Activated T-helper 17 cell treated with anti-CD3 and anti-CD28 coated beads, Interleukin-2, amount 50 U/mL, for 72 hours (primary cell): ENCODE measurements at regions not wholly inside any gene's neighbourhood (a gene's known extent, or its start where the extent isn't known, plus 50 kb on each side); places are given as distances from the start of the nearest gene placed in this dataset.

Experiments
- ATAC-seq: fragments of 150-1000 bp; cut with Tn5 transposase; replicated peaks from 2 replicates; pipeline ENCODE4 v1.10.0; 2021; ENCODE audit warnings: mild to moderate bottlenecking, moderate library complexity
- H3K27ac Mint-ChIP-seq: one replicate; pipeline ENCODE4 v1.8.0; 2022; ENCODE audit warnings: mixed read lengths
- H3K27me3 Mint-ChIP-seq: one replicate; pipeline ENCODE4 v1.8.0; 2022; ENCODE audit warnings: mixed read lengths
- H3K36me3 Mint-ChIP-seq: one replicate; pipeline ENCODE4 v1.8.0; 2022; ENCODE audit warnings: low read depth, mild to moderate bottlenecking, mixed read lengths
- H3K4me1 Mint-ChIP-seq: one replicate; pipeline ENCODE4 v1.8.0; 2022; ENCODE audit warnings: mixed read lengths
- H3K4me3 Mint-ChIP-seq: one replicate; pipeline ENCODE4 v1.8.0; 2022; ENCODE audit warnings: mild to moderate bottlenecking, mixed read lengths
- H3K9me3 Mint-ChIP-seq: one replicate; pipeline ENCODE4 v1.8.0; 2022; ENCODE audit warnings: mixed read lengths

DNA sequence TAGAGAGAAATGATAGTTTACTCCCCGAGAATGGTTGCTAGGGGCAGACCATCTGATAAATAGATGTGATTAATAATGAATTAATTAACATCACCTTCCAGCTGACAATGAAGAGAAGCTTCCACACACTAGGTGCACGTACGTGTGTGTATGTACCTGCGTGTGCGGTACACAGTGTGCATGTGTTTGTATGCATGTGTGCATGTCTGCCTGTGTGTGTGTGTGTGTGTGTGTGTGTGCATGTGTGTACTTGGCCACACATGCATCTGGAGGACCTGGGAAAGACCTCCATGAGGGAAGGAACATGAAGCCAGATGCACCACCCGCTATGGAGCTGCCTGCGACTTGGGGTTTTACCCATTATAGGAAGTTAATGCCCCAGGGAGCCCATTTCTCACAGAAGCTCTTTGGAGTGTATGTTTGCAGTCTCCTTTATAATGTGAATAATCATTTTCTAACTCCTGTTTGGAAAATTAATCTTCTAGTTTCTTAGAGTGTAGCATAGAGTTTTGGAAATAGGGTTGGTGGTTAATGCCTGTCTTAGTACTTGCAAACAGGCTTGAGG lies 229.1 kb downstream of the ENGASE start:
- Mint-ChIP-seq H3K4me3 (no peak overlapping the region), H3K27ac (no peak overlapping the region), H3K9me3 (no peaks in the 10 kb centered on the region), H3K27me3 (peaks cover 3% of the 10 kb centered on the region), H3K4me1 (no peaks in the 10 kb centered on the region), H3K36me3 (no peaks in the 10 kb centered on the region)
- ATAC-seq: no peak

DNA sequence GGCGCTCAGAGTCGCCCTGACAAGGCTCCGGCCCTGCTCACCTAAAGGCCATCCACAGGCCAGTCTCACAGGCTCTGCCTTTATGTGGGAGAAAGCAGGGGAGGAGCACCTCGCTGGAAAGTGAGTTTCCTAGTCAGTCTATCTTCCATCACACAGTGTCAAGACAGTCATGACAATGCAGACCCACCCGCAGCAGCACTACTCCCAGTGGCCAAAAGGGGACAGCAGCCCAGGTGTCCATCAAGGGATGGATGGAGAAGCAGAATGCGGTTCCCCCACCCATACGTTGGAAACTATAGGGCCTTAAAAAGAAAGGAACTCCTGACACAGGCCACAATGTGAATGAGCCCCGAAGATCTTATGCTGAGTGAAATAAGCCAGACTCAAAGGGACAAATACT lies 226.8 kb downstream of the ENGASE start:
- peaks cover 15% of the 10 kb centered on the region for H3K27me3 Mint-ChIP-seq
- H3K4me1 Mint-ChIP-seq: no peaks in the 10 kb centered on the region
- no peak overlapping the region for H3K4me3 Mint-ChIP-seq
- H3K27ac Mint-ChIP-seq: no peak overlapping the region
- ATAC-seq: no peak
- H3K9me3 Mint-ChIP-seq: no peaks in the 10 kb centered on the region
- no peaks in the 10 kb centered on the region for H3K36me3 Mint-ChIP-seq

DNA sequence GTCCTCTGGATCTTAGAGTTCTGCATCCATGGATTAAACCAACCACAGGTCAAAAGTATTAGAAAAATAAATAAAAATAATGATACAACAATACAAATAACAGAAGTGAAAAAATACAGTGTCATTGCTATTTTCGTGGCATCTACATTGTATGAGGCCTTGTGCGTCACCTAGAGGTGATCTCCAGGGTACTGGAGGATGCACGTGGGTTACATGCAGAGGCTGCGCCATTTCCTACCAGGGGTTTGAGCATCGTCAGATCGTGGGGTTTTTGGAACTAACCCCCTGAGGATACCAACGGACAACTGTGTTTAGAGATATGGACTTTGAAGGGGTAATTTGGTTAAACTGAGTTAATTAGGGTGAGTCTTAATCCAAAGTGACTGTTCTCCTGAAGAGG lies 224.7 kb downstream of the ENGASE start:
- Mint-ChIP-seq H3K4me1 (no peaks in the 10 kb centered on the region), H3K27me3 (peaks cover 22% of the 10 kb centered on the region), H3K9me3 (no peaks in the 10 kb centered on the region), H3K36me3 (no peaks in the 10 kb centered on the region), H3K4me3 (no peak overlapping the region), H3K27ac (no peak overlapping the region)
- no peak for ATAC-seq

DNA sequence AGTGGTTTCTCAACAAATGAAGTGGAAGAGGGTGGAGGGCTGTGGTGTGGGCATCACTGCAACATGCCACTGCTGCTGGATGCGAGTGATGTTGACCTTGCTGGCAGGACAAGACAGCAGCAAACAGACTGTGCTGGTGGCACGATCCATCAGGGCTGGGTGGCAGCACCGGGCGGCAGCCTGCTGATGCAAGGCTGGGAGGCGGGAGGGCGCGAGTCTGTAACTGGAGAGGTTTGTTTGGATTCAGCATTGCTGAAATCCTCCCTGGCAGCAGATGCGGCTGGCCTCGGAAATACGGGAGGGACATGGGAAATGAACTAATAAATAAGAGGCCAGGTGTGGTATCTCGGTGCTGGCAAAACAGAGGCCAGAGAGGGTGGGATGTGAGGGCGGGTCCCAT lies 224.2 kb downstream of the ENGASE start:
- Mint-ChIP-seq H3K27me3 (peaks cover 22% of the 10 kb centered on the region), H3K4me3 (no peak overlapping the region)

DNA sequence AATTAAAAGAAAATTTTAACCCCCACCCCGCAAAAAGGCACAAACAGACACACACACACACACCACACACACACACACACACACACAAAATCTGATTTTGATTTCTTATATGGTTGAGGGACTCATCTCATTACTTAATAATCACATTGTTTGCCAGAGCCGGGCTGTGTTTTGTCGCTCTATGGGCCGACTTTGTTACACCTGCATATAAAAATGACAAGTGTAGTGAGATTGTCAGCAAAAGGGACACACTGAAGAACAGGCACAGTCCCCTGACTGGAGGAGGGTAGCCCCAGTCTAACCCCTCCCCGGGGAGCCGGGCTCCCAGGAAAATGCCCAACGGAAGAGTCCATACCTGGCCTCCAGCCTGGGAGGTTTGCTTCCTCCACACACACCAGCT lies 221.6 kb downstream of the ENGASE start:
- no peaks in the 10 kb centered on the region for H3K9me3 Mint-ChIP-seq
- H3K27ac Mint-ChIP-seq: no peak overlapping the region
- H3K4me1 Mint-ChIP-seq: no peaks in the 10 kb centered on the region
- no peak for ATAC-seq
- H3K4me3 Mint-ChIP-seq: no peak overlapping the region
- H3K36me3 Mint-ChIP-seq: no peaks in the 10 kb centered on the region
- peaks cover 25% of the 10 kb centered on the region for H3K27me3 Mint-ChIP-seq

More for the DNA sequence above, 224.2 kb downstream of the ENGASE start:
- Mint-ChIP-seq H3K27ac (no peak overlapping the region), H3K9me3 (no peaks in the 10 kb centered on the region), H3K4me1 (no peaks in the 10 kb centered on the region), H3K36me3 (no peaks in the 10 kb centered on the region)
- ATAC-seq: no peak

DNA sequence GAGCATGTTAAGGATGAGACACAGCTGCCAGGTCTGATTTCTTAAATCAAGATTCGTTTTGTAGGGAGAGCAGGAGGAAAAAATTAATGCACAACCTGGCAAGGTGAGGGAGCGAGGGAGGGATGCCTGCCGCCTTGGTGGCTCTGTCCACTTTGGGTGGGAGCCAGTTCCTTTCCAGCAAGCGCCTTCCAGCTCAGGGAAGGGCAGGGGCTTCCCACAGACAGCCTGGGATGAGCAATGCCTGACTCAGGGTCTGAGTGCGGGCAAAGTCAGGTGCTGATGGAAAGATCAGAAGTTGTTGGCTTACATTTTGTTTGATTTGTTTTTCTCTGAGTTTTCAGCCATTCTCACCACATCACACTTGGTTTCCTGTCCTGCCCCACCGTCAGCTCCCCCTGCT lies 220.7 kb downstream of the ENGASE start:
- Mint-ChIP-seq H3K27ac (no peak overlapping the region), H3K4me1 (no peaks in the 10 kb centered on the region), H3K36me3 (no peaks in the 10 kb centered on the region), H3K27me3 (peaks cover 25% of the 10 kb centered on the region), H3K4me3 (no peak overlapping the region), H3K9me3 (no peaks in the 10 kb centered on the region)
- ATAC-seq: no peak

DNA sequence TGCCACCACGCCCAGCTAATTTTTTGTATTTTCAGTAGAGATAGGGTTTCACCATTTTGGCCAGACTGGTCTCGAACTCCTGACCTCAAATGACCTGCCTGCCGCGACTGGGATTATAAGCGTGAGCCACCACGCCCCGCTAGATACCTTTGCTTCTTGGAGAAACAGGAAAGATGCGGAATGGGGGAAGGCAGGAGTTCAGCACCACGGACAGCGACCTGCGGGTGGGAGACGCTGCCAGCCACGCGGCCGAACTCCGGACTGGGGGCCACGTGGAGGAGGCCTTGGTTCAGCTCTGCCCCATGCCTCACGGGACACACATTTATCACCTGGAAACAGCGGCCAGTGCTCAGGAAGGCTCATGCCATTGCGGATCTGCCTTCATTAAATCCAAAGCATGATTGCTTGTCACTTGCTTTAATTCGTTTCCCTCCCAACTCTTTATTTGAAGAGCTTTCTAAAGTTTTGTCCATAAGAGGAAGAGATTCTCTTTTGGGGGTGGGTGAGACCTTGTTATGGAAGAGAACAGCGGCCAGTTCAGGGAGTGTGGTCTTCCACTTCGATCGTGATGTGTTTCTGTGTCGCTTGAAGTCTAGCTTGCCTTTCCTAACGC lies 219.9 kb downstream of the ENGASE start:
- H3K27ac Mint-ChIP-seq: no peak overlapping the region
- no peaks in the 10 kb centered on the region for H3K9me3 Mint-ChIP-seq
- no peak for ATAC-seq
- no peaks in the 10 kb centered on the region for H3K36me3 Mint-ChIP-seq
- H3K27me3 Mint-ChIP-seq: peaks cover 30% of the 10 kb centered on the region
- no peaks in the 10 kb centered on the region for H3K4me1 Mint-ChIP-seq
- H3K4me3 Mint-ChIP-seq: no peak overlapping the region

DNA sequence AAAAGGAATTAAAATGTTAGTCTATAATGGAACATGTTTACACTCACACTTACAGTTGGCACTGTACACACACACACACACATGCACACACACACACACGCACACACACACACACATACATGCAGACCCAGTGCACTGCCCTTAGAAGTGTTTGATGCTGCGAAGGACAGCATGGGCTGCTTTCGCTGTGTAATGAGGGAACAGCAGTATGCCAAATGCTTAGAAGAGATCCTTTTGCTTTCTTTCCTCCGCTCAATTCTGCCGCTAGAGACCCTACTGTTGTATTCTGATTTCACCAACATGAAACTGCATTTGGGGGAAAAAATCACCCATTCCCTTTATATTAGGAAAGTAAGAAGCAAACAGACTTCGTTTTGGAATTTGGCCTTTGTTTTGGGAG lies 217.9 kb downstream of the ENGASE start:
- Mint-ChIP-seq H3K4me3 (no peak overlapping the region), H3K9me3 (no peaks in the 10 kb centered on the region), H3K4me1 (no peaks in the 10 kb centered on the region), H3K27me3 (peaks cover 33% of the 10 kb centered on the region), H3K36me3 (no peaks in the 10 kb centered on the region), H3K27ac (no peak overlapping the region)
- no peak for ATAC-seq

DNA sequence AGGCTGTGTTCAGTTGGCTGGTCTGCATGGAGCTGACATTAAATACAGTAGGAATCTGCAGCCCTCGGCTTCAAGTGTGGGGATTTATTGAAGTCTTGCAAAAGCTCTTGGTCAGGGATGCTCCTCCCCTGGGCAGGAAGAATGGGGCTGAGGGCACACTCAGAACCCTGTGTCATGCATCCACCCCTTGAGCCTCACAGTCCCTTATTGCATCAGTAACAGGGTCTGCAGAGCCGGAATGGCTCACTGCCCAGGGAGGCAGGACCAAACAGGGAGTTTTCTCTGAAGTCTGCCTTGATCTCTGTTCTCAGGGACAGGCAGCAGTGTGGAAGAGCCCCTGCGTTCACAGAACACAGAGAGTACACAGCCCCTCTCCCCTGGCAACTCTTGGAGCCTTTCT lies 216.8 kb downstream of the ENGASE start:
- no peaks in the 10 kb centered on the region for H3K36me3 Mint-ChIP-seq
- H3K4me1 Mint-ChIP-seq: no peaks in the 10 kb centered on the region
- H3K9me3 Mint-ChIP-seq: no peaks in the 10 kb centered on the region
- H3K27ac Mint-ChIP-seq: no peak overlapping the region
- ATAC-seq: no peak
- H3K27me3 Mint-ChIP-seq: peaks cover 31% of the 10 kb centered on the region
- H3K4me3 Mint-ChIP-seq: no peak overlapping the region

DNA sequence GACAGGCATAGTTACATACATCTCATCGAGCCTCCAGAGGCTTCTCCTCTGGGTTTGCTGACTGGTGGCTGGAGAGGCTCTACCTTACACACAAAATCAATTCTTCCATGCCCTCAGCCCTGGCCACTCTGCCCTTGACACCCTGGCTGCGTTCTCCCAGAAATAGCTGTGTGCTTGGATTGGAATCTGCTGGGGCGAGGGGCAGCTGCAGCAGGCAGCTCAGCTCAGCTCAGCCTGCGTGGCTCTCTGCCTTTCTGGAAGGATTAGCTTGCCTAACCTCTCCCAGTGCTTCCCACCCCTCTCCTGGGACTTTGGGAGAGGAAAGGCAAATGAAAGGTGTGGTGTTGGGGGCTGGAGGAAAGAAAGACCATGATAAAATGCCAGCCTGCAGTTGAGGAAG lies 216.1 kb downstream of the ENGASE start:
- no peak for ATAC-seq
- Mint-ChIP-seq H3K27ac (no peak overlapping the region), H3K27me3 (peaks cover 30% of the 10 kb centered on the region), H3K4me1 (no peaks in the 10 kb centered on the region), H3K9me3 (no peaks in the 10 kb centered on the region), H3K36me3 (no peaks in the 10 kb centered on the region), H3K4me3 (no peak overlapping the region)

DNA sequence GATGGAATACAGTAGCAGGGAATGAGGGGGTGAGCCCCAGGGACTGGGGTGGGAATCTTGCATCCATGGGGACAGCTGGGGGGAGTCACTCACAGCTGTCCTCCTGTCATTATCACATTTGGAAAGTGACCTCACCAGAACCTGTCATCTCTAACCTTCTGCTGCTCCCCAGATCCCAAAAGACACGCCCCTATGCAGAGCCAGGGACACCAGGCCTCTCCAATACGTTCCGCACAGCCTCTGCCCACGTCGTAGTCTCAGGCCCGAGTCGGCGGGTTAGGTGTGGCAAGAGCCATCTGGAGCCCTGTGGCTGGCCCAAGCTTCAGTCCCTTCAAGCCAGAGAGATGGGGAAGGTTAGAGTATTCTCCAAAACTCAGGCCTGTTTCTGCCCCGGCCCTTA lies 214.3 kb downstream of the ENGASE start:
- no peaks in the 10 kb centered on the region for H3K4me1 Mint-ChIP-seq
- no peaks in the 10 kb centered on the region for H3K36me3 Mint-ChIP-seq
- no peak overlapping the region for H3K27ac Mint-ChIP-seq
- peaks cover 31% of the 10 kb centered on the region for H3K27me3 Mint-ChIP-seq
- no peak overlapping the region for H3K4me3 Mint-ChIP-seq
- no peaks in the 10 kb centered on the region for H3K9me3 Mint-ChIP-seq
- no peak for ATAC-seq

DNA sequence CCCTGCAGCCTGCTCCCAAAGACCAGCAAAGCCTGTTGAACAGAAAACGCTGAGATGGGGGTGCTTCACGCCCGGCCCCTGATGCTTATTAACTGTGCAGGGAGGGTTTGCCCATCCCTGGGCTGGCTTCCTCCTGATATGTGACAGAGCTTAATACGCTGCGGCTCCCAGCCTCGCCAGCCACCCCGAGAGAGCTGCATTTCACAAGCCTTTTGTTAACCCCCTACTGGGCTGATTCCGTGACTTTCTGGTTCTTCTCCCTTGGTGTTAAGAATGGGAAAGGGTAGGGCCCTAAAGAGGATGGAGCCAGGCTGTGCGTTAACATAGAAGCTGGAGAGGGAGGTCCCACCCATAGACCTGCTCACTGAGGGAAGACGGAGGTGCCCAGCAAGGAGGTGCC lies 211.8 kb downstream of the ENGASE start:
- Mint-ChIP-seq H3K27ac (no peak overlapping the region), H3K4me1 (no peaks in the 10 kb centered on the region), H3K9me3 (no peaks in the 10 kb centered on the region), H3K36me3 (no peaks in the 10 kb centered on the region), H3K4me3 (no peak overlapping the region), H3K27me3 (peaks cover 31% of the 10 kb centered on the region)
- no peak for ATAC-seq

DNA sequence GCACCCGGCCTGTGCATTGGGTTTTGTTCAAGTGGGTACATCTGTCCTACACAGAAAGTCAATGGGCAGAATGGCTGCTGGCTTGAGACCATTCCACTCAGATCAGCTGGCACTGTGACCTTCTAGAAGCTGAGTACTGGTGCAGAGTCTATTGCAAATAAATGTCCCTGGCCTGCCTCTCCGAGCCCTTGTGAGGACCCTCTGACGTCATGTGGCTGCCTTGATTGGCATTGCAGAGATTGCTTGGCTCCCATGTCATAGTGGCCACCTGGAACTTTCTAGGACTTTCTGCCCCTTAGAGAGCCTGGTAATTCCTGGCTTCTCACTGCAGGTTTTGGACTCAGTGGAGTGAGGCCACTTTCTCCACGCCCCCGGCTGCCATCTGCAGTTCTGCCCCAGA lies 211.3 kb downstream of the ENGASE start:
- H3K4me1 Mint-ChIP-seq: no peaks in the 10 kb centered on the region
- no peaks in the 10 kb centered on the region for H3K9me3 Mint-ChIP-seq
- H3K27me3 Mint-ChIP-seq: peaks cover 31% of the 10 kb centered on the region
- no peak overlapping the region for H3K27ac Mint-ChIP-seq
- no peaks in the 10 kb centered on the region for H3K36me3 Mint-ChIP-seq
- ATAC-seq: no peak
- no peak overlapping the region for H3K4me3 Mint-ChIP-seq

DNA sequence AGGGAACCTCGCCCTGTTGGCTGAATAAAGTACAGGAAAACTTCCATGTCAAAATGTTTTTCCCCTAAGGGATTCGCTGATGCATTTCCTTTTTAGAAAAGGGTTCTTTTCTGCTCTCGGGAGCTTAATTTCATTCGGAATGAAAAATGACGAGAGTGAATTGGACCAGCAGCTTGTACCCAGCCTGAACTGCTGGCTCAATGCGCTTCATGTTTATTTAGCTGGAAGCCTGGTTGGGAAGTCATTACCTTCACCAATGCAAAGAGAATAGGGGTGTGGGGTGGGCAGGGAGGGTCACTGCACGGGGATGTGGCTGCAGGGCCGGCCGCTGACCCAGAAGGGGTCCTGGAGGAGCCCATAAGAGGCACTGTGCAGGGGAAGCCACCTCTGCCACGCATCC lies 207.7 kb downstream of the ENGASE start:
- H3K27me3 Mint-ChIP-seq: peaks cover 13% of the 10 kb centered on the region
- no peak for ATAC-seq
- H3K4me1 Mint-ChIP-seq: no peaks in the 10 kb centered on the region
- no peak overlapping the region for H3K27ac Mint-ChIP-seq
- no peak overlapping the region for H3K4me3 Mint-ChIP-seq
- H3K9me3 Mint-ChIP-seq: no peaks in the 10 kb centered on the region
- no peaks in the 10 kb centered on the region for H3K36me3 Mint-ChIP-seq

DNA sequence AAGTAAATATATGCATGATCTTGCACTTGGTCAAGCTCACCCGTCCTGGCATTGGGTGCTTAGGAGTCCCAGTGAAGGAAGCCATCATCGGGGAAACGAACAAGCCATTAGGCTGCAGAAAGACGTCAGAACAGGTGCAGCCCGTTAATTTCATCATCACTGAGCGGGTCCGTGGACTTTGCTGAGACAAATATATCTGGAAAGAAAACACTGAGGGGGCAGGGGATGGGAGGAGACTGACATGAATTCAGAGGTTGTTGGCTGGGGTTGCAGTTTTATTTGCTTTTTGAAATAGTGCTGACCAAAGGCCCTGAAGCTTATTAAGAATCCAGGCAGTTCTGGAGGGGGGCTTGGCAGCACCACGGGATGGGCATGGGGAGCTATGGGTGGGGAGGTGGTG lies 207.2 kb downstream of the ENGASE start:
- peaks cover 13% of the 10 kb centered on the region for H3K27me3 Mint-ChIP-seq
- no peak overlapping the region for H3K4me3 Mint-ChIP-seq
- H3K4me1 Mint-ChIP-seq: no peaks in the 10 kb centered on the region
- no peaks in the 10 kb centered on the region for H3K36me3 Mint-ChIP-seq
- no peak for ATAC-seq
- H3K9me3 Mint-ChIP-seq: no peaks in the 10 kb centered on the region
- H3K27ac Mint-ChIP-seq: no peak overlapping the region
